Endothelial cell of umbilical vein (primary cell): ENCODE measurements at regions not wholly inside any gene's neighbourhood (a gene's known extent, or its start where the extent isn't known, plus 50 kb on each side); places are given as distances from the start of the nearest gene placed in this dataset.

ENCODE experiments used
- BruUV-seq: library from RNA; stranded (reverse); fragments of 400-500 nt; replicated peaks from 2 replicates; lab custom pipeline; 2021; lab: Mats Ljungman, UMichigan
- CTCF ChIA-PET: fragments of 300-600, 350-600 bp; sonication (Branson Sonifier 250); formaldehyde crosslinking; loops from one replicate; lab custom pipeline; 2021; ENCODE audit warnings: antibody characterized with exemption, inconsistent platforms; lab: Charles Lee
- POLR2A ChIA-PET: fragments of 300-600, 350-600 bp; sonication (Branson Sonifier 250); formaldehyde crosslinking; loops from one replicate; lab custom pipeline; 2021; ENCODE audit warnings: antibody characterized with exemption, inconsistent platforms; lab: Charles Lee
- DNase-seq: peaks from one replicate; pipeline ENCODE4 v3.0.0-alpha.2; 2011; ENCODE audit warnings: low read depth, low spot score
- FAIRE-seq: peaks from 2 replicates; lab custom pipeline; 2011; peaks lifted over from hg19 to GRCh38; lab: Jason Lieb, UNC
- H2AFZ ChIP-seq: 2 replicates; pipeline ENCODE4 v1.6.0; 2012; ENCODE audit warnings: low read depth, low read length, control low read depth, inconsistent platforms
- H3K27ac ChIP-seq: 2 replicates; pipeline ENCODE4 v1.5.1; 2011; ENCODE audit warnings: low read depth, mild to moderate bottlenecking, control low read depth, low read length, moderate library complexity; ENCODE audit not compliant: insufficient read depth
- H3K27me3 ChIP-seq, 2 experiments: 2 replicates each; pipeline versions ENCODE4 v1.6.0 to v1.6.1; 2011; ENCODE audit warnings: low read length in 2 of 2, mixed read lengths in 1 of 2; ENCODE audit not compliant: control insufficient read depth in 2 of 2, insufficient read depth in 2 of 2
- H3K36me3 ChIP-seq, 2 experiments: 2 replicates in 1 of 2; 3 replicates in 1 of 2; pipeline ENCODE4 v1.5.1; 2011; ENCODE audit warnings: low read length in 2 of 2, mild to moderate bottlenecking in 1 of 2, moderate library complexity in 1 of 2; ENCODE audit not compliant: control insufficient read depth in 2 of 2, insufficient read depth in 2 of 2; ENCODE audit errors: extremely low read depth in 1 of 2
- H3K4me1 ChIP-seq: 3 replicates; pipeline ENCODE4 v1.5.1; 2011; ENCODE audit warnings: mild to moderate bottlenecking, low read length; ENCODE audit not compliant: control insufficient read depth, insufficient read depth; ENCODE audit errors: extremely low read depth
- H3K4me2 ChIP-seq: 2 replicates; pipeline ENCODE4 v1.6.1; 2011; ENCODE audit warnings: low read length, control low read depth, mixed read lengths; ENCODE audit not compliant: insufficient read depth
- H3K4me3 ChIP-seq, 3 experiments: fragments of 200-600 bp in 1 of 3; sonication (generic), shearing (Covaris generic) in 1 of 3; replicated peaks in 1 of 3; 2 replicates each; pipeline ENCODE4 v1.5.1; 2011 to 2016; ENCODE audit warnings: control low read depth in 3 of 3, low read length in 3 of 3, mild to moderate bottlenecking in 2 of 3, inconsistent platforms in 1 of 3, low read depth in 1 of 3, moderate library complexity in 1 of 3; ENCODE audit not compliant: insufficient read depth in 1 of 3
- H3K79me2 ChIP-seq: 2 replicates; pipeline ENCODE4 v1.6.0; 2012; ENCODE audit warnings: low read length, inconsistent platforms; ENCODE audit not compliant: control insufficient read depth, insufficient read depth
- H3K9ac ChIP-seq: replicated peaks from 2 replicates; pipeline ENCODE3; 2011; ENCODE audit warnings: low read length, control low read depth; ENCODE audit not compliant: insufficient read depth; ENCODE audit errors: extremely low read depth
- H3K9me1 ChIP-seq: replicated peaks from 3 replicates; pipeline ENCODE4 v1.6.0; 2011; ENCODE audit warnings: mild to moderate bottlenecking, low read length; ENCODE audit not compliant: control insufficient read depth, insufficient read depth; ENCODE audit errors: extremely low read depth
- H3K9me3 ChIP-seq: replicated peaks from 2 replicates; pipeline ENCODE4 v1.5.1; 2012; ENCODE audit warnings: low read length, inconsistent platforms; ENCODE audit not compliant: control insufficient read depth, insufficient read depth
- H4K20me1 ChIP-seq: replicated peaks from 2 replicates; pipeline ENCODE3; 2011; ENCODE audit warnings: mild to moderate bottlenecking, low read length; ENCODE audit not compliant: control insufficient read depth, insufficient read depth; ENCODE audit errors: extremely low read depth
- EZH2 ChIP-seq: IDR thresholded peaks from 2 replicates; pipeline ENCODE4 v1.6.1; 2012; ENCODE audit warnings: borderline replicate concordance, low read depth, mild to moderate bottlenecking, moderate library complexity, low read length, inconsistent platforms; ENCODE audit not compliant: severe bottlenecking
- FOS ChIP-seq: IDR thresholded peaks from 2 replicates; pipeline ENCODE4 v1.6.1; 2011; ENCODE audit warnings: mild to moderate bottlenecking, low read length, moderate library complexity, borderline replicate concordance; ENCODE audit not compliant: insufficient read depth
- GATA2 ChIP-seq: IDR thresholded peaks from 2 replicates; pipeline ENCODE4 v1.7.0; 2011; ENCODE audit warnings: low read depth, mild to moderate bottlenecking, moderate library complexity, mixed read lengths, low read length; ENCODE audit not compliant: insufficient read length, insufficient read depth
- JUN ChIP-seq: IDR thresholded peaks from 2 replicates; pipeline ENCODE4 v1.6.1; 2011; ENCODE audit warnings: borderline replicate concordance, low read depth; ENCODE audit not compliant: insufficient read length, insufficient read depth
- MAX ChIP-seq: IDR thresholded peaks from 2 replicates; pipeline ENCODE4 v1.6.1; 2011; ENCODE audit not compliant: insufficient read depth, insufficient read length
- MYC ChIP-seq: IDR thresholded peaks from one replicate; pipeline ENCODE4 v1.6.1; 2011; ENCODE audit warnings: mild to moderate bottlenecking, low read depth, low read length
- POLR2A ChIP-seq: IDR thresholded peaks from 2 replicates; pipeline ENCODE4 v1.6.1; 2012; ENCODE audit warnings: low read depth, mild to moderate bottlenecking, control low read depth, low read length
- POLR2AphosphoS5 ChIP-seq: IDR thresholded peaks from 2 replicates; pipeline ENCODE4 v1.6.1; 2012; ENCODE audit warnings: low read depth, mild to moderate bottlenecking, control low read depth, low read length, moderate library complexity; ENCODE audit not compliant: insufficient read depth
- dilution Hi-C: fragments of 300-500 bp; cut with MboI; formaldehyde crosslinking; loops from one replicate; pipeline ENCODE4 v1.15.0; 2019; ENCODE audit warnings: low sequenced_read_pairs; ENCODE audit not compliant: extremely low pct_ligation_motif_present
- intact Hi-C: fragments of 100-400 bp; cut with micrococcal nuclease; formaldehyde crosslinking; loops from one replicate; pipeline ENCODE4 v1.10.0; 2022
- TF ChIP-seq, protein P1 (sequence below), 2 donors: IDR thresholded peaks; 1 replicate in 1 of 2; 2 replicates in 1 of 2; pipeline ENCODE4 v1.5.1; 2011; ENCODE audit warnings: low read length in 2 of 2, mild to moderate bottlenecking in 2 of 2, moderate library complexity in 2 of 2, control low read depth in 1 of 2, inconsistent platforms in 1 of 2, low read depth in 1 of 2; ENCODE audit not compliant: insufficient read depth in 1 of 2; ENCODE audit errors: extremely low read depth in 1 of 2

DNA sequence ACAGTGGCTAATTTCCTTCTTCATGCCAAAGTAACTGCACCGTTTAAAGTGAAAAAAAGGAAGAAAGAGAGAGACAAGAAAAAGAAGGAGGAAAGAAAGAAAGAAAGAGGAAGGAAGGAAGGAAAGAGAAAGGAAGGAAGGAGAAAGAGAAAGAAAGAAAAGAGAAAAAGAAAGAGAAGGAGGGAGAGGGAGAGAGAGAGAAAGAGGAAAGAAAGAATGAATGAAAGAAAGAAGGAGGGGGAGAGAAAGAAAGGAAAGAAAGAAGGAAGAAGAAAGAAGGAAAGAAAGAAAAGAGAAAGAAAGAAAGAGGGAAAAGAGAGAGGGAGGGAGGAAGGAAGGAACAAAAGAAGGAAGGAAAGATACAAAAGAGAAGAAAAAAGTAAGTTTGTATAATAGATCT lies 100.6 kb downstream of the GTPBP8 start:
- FAIRE-seq (no peak), DNase-seq (no peak)
- H3K79me2 ChIP-seq, result no peaks in the 10 kb centered on the region
- dilution Hi-C loops, result no loop called here
- no TSS peak for BruUV-seq
- ChIA-PET POLR2A (no interaction called here), CTCF (no interaction called here)
- TF ChIP-seq POLR2AphosphoS5 (no peak), EZH2 (no peak), MYC (no peak), POLR2A (no peak), GATA2 (no peak), FOS (no peak), MAX (no peak), JUN (no peak)
- TF ChIP-seq, protein P1, sequence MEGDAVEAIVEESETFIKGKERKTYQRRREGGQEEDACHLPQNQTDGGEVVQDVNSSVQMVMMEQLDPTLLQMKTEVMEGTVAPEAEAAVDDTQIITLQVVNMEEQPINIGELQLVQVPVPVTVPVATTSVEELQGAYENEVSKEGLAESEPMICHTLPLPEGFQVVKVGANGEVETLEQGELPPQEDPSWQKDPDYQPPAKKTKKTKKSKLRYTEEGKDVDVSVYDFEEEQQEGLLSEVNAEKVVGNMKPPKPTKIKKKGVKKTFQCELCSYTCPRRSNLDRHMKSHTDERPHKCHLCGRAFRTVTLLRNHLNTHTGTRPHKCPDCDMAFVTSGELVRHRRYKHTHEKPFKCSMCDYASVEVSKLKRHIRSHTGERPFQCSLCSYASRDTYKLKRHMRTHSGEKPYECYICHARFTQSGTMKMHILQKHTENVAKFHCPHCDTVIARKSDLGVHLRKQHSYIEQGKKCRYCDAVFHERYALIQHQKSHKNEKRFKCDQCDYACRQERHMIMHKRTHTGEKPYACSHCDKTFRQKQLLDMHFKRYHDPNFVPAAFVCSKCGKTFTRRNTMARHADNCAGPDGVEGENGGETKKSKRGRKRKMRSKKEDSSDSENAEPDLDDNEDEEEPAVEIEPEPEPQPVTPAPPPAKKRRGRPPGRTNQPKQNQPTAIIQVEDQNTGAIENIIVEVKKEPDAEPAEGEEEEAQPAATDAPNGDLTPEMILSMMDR (IDR thresholded peaks at IDR 0.05; ENCODE audit: extremely low read depth in 1 of 2, insufficient read depth in 1 of 2, low read depth in 1 of 2, low read length in 2 of 2), result no peak
- H3K36me3 ChIP-seq, result no peaks in the 10 kb centered on the region
- no peak overlapping the region for H3K4me3 ChIP-seq
- no peaks in the 10 kb centered on the region for H3K9me1 ChIP-seq
- H4K20me1 ChIP-seq, result no peaks in the 10 kb centered on the region
- H3K27me3 ChIP-seq, result no peaks in the 10 kb centered on the region
- intact Hi-C loops, result no loop called here
- H3K9ac ChIP-seq, result no peak overlapping the region
- no peaks in the 10 kb centered on the region for H3K4me1 ChIP-seq
- no peak overlapping the region for H3K4me2 ChIP-seq
- H3K27ac ChIP-seq, result no peak overlapping the region
- H3K9me3 ChIP-seq, result no peaks in the 10 kb centered on the region
- no peak overlapping the region for H2AFZ ChIP-seq
